Neural progenitor cell (in vitro differentiated cells): ENCODE measurements at regions not wholly inside any gene's neighbourhood (a gene's known extent, or its start where the extent isn't known, plus 50 kb on each side); places are given as distances from the start of the nearest gene placed in this dataset.

Experiments
- DNase-seq: peaks from one replicate; pipeline ENCODE4 v3.0.0-alpha.2; 2016; ENCODE audit warnings: low spot score
- H2AFZ ChIP-seq: fragments of 200-600 bp; sonication (generic); replicated peaks from 2 replicates; pipeline ENCODE4 v1.6.1; 2016; ENCODE audit warnings: antibody characterized with exemption
- H3F3A ChIP-seq: fragments of 200-600 bp; sonication (generic); 2 replicates; pipeline ENCODE4 v1.6.1; 2016; ENCODE audit warnings: antibody characterized with exemption, low read depth
- H3K27ac ChIP-seq: fragments of 200-600 bp; sonication (generic); 2 replicates; pipeline ENCODE4 v1.5.1; 2016; ENCODE audit warnings: mild to moderate bottlenecking
- H3K27me3 ChIP-seq: fragments of 200-600 bp; sonication (generic); 2 replicates; pipeline ENCODE4 v1.6.1; 2016; ENCODE audit warnings: mild to moderate bottlenecking, moderate library complexity
- H3K36me3 ChIP-seq: fragments of 200-600 bp; sonication (generic); 2 replicates; pipeline ENCODE4 v1.5.1; 2016
- H3K4me1 ChIP-seq: fragments of 200-600 bp; sonication (generic); 2 replicates; pipeline ENCODE4 v1.6.1; 2016; ENCODE audit warnings: mixed run types
- H3K4me2 ChIP-seq: fragments of 200-600 bp; sonication (generic); 2 replicates; pipeline ENCODE4 v1.6.1; 2016
- H3K4me3 ChIP-seq: fragments of 200-600 bp; sonication (generic); 2 replicates; pipeline ENCODE4 v1.5.1; 2016
- H3K79me2 ChIP-seq: fragments of 200-600 bp; sonication (generic); 2 replicates; pipeline ENCODE4 v1.6.1; 2016; ENCODE audit warnings: low read depth
- H3K9ac ChIP-seq: fragments of 200-600 bp; sonication (generic); 2 replicates; pipeline ENCODE4 v1.6.1; 2016
- H3K9me3 ChIP-seq: fragments of 200-600 bp; sonication (generic); 2 replicates; pipeline ENCODE4 v1.5.1; 2016; ENCODE audit warnings: low read depth
- H4K20me1 ChIP-seq: fragments of 200-600 bp; sonication (generic); 2 replicates; pipeline ENCODE4 v1.6.1; 2016; ENCODE audit warnings: low read depth
- H3K27ac Mint-ChIP-seq: 3 replicates; pipeline ENCODE4 v1.8.0; 2021; ENCODE audit warnings: mixed read lengths
- H3K27me3 Mint-ChIP-seq: 2 replicates; pipeline ENCODE4 v1.8.0; 2022; ENCODE audit warnings: low read depth, mild to moderate bottlenecking, inconsistent platforms, moderate library complexity, mixed read lengths; ENCODE audit not compliant: insufficient read depth
- H3K36me3 Mint-ChIP-seq: 3 replicates; pipeline ENCODE4 v1.8.0; 2021; ENCODE audit warnings: mixed read lengths
- H3K4me1 Mint-ChIP-seq: 3 replicates; pipeline ENCODE4 v1.8.0; 2021; ENCODE audit warnings: mixed read lengths
- H3K4me3 Mint-ChIP-seq: 3 replicates; pipeline ENCODE4 v1.8.0; 2021; ENCODE audit warnings: mild to moderate bottlenecking, moderate library complexity, mixed read lengths
- H3K9me3 Mint-ChIP-seq: 3 replicates; pipeline ENCODE4 v1.8.0; 2020; ENCODE audit warnings: mixed read lengths
- EZH2 ChIP-seq: fragments of 200-600 bp; sonication (generic); IDR thresholded peaks from 2 replicates; pipeline ENCODE4 v1.6.1; 2017; ENCODE audit warnings: antibody characterized with exemption, mild to moderate bottlenecking, moderate library complexity
- EZH2phosphoT487 ChIP-seq: fragments of 200-600 bp; sonication (generic); IDR thresholded peaks from 2 replicates; pipeline ENCODE4 v1.6.1; 2017; ENCODE audit warnings: antibody characterized with exemption
- TF ChIP-seq, protein P1 (sequence below): fragments of 200-600 bp; sonication (generic); IDR thresholded peaks from 2 replicates; pipeline ENCODE4 v1.5.1; 2017; ENCODE audit warnings: antibody characterized with exemption, mild to moderate bottlenecking

DNA sequence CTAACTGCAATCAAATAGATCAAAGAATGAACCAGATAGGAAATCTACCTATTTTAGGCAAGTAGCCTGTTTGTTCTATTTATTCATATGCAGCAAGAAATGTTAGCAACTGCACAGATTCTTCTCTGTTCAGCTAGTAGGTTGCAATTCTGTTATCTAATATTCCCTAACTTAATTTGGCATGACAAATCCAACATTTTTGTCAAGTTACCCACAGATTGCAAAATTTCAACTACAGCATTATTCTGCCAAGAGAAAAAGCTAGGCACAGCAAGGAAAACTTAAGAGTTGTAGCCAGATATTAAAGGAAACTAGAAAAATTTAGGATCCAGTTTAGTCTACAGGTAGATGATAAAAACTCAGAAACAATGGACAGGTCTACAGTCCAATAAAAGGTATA lies 104.4 kb upstream of the SYNCRIP start:
- Histone ChIP-seq H3F3A (no peaks in the 10 kb centered on the region), H4K20me1 (no peaks in the 10 kb centered on the region), H2AFZ (no peak overlapping the region), H3K27ac (no peak overlapping the region), H3K79me2 (no peaks in the 10 kb centered on the region), H3K9ac (no peak overlapping the region), H3K36me3 (no peaks in the 10 kb centered on the region), H3K27me3 (no peaks in the 10 kb centered on the region), H3K4me3 (no peak overlapping the region), H3K4me1 (no peaks in the 10 kb centered on the region), H3K9me3 (no peaks in the 10 kb centered on the region), H3K4me2 (no peak overlapping the region)
- H3K4me3 Mint-ChIP-seq = no peak overlapping the region
- H3K9me3 Mint-ChIP-seq = peaks cover 7% of the 10 kb centered on the region
- peaks cover 4% of the 10 kb centered on the region for H3K4me1 Mint-ChIP-seq
- no peak for TF ChIP-seq EZH2
- TF ChIP-seq EZH2phosphoT487 = no peak
- TF ChIP-seq, protein P1, sequence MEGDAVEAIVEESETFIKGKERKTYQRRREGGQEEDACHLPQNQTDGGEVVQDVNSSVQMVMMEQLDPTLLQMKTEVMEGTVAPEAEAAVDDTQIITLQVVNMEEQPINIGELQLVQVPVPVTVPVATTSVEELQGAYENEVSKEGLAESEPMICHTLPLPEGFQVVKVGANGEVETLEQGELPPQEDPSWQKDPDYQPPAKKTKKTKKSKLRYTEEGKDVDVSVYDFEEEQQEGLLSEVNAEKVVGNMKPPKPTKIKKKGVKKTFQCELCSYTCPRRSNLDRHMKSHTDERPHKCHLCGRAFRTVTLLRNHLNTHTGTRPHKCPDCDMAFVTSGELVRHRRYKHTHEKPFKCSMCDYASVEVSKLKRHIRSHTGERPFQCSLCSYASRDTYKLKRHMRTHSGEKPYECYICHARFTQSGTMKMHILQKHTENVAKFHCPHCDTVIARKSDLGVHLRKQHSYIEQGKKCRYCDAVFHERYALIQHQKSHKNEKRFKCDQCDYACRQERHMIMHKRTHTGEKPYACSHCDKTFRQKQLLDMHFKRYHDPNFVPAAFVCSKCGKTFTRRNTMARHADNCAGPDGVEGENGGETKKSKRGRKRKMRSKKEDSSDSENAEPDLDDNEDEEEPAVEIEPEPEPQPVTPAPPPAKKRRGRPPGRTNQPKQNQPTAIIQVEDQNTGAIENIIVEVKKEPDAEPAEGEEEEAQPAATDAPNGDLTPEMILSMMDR = no peak
- no peak overlapping the region for H3K27ac Mint-ChIP-seq
- peaks cover 1% of the 10 kb centered on the region for H3K36me3 Mint-ChIP-seq
- H3K27me3 Mint-ChIP-seq = peaks cover 2% of the 10 kb centered on the region
- no peak for DNase-seq

DNA sequence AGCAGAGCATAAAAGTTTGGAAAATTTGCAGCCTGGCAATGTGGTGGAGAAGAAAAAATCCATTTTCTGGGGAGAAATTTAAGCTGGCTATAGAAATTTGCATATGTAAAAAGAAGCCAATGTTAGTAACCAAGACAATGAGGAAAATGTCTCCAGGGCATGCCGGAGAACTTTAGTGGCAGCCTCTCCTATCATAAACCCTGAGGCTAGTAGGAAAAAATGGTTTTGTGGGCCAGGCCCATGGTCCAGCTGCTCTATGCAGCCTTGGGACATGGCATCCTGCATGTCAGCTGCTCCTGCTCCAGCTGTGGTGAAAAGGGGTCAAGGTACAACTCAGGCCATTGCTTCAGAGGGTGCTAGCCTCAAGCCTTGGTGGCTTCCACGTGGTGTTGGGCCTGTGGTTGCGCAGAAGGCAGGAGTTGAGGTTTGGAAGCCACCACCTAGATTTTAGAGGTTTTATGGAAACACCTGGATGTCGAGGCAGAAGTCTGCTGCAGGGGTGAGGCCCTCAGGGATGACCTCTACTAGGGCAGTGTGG lies 101.8 kb upstream of the SYNCRIP start:
- peaks cover 4% of the 10 kb centered on the region for H3K4me1 Mint-ChIP-seq
- Histone ChIP-seq H3K9ac (no peak overlapping the region), H2AFZ (no peak overlapping the region), H3F3A (no peaks in the 10 kb centered on the region), H3K79me2 (no peaks in the 10 kb centered on the region), H4K20me1 (no peaks in the 10 kb centered on the region), H3K27ac (no peak overlapping the region), H3K9me3 (no peaks in the 10 kb centered on the region), H3K27me3 (no peaks in the 10 kb centered on the region), H3K4me2 (no peak overlapping the region), H3K4me3 (no peak overlapping the region), H3K36me3 (no peaks in the 10 kb centered on the region), H3K4me1 (peaks cover 6% of the 10 kb centered on the region)
- H3K27ac Mint-ChIP-seq = no peak overlapping the region
- no peak for DNase-seq
- TF ChIP-seq, protein P1 = no peak
- TF ChIP-seq EZH2phosphoT487 (no peak), EZH2 (no peak)
- H3K9me3 Mint-ChIP-seq = peaks cover 9% of the 10 kb centered on the region
- H3K27me3 Mint-ChIP-seq = peaks cover 2% of the 10 kb centered on the region
- no peaks in the 10 kb centered on the region for H3K36me3 Mint-ChIP-seq
- H3K4me3 Mint-ChIP-seq = no peak overlapping the region

DNA sequence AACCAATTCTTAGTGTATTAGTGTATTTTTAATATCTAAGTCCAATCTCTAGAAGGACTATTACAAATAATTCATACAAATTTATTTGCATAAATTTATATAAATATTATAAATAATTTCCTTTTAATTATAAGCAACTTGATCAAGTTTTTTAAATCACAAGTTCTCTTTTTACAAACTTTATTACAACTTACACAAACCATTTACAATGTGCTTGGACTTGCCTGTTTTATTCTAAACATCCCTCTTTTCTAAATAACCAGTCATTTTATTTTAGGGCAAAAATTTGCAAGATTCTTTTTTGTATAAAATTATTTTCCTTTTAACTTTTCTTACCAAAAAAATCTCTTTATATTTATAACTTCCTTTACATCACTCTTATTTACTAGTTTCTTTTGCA lies 83.5 kb upstream of the SYNCRIP start:
- Mint-ChIP-seq H3K4me1 (no peaks in the 10 kb centered on the region), H3K4me3 (no peak overlapping the region), H3K27me3 (peaks cover 2% of the 10 kb centered on the region), H3K36me3 (no peaks in the 10 kb centered on the region), H3K9me3 (peaks cover 15% of the 10 kb centered on the region), H3K27ac (no peak overlapping the region)
- Histone ChIP-seq H3K27ac (no peak overlapping the region), H2AFZ (no peak overlapping the region), H3F3A (no peaks in the 10 kb centered on the region), H3K9ac (no peak overlapping the region), H3K79me2 (no peaks in the 10 kb centered on the region), H3K36me3 (no peaks in the 10 kb centered on the region), H3K4me1 (no peaks in the 10 kb centered on the region), H3K9me3 (peaks cover 22% of the 10 kb centered on the region), H3K4me2 (no peak overlapping the region), H3K27me3 (no peaks in the 10 kb centered on the region), H3K4me3 (no peak overlapping the region), H4K20me1 (no peaks in the 10 kb centered on the region)
- TF ChIP-seq, protein P1 = no peak
- TF ChIP-seq EZH2 = no peak
- peak; percentile 33 for DNase-seq
